Glomerular visceral epithelial cell (primary cell): ENCODE measurements at regions not wholly inside any gene's neighbourhood (a gene's known extent, or its start where the extent isn't known, plus 50 kb on each side); places are given as distances from the start of the nearest gene placed in this dataset.

Source experiments
- DNase-seq: peaks from one replicate; pipeline ENCODE4 v3.0.0-alpha.2; 2016; ENCODE audit errors: extremely low spot score

- no peak for DNase-seq
Measured at GRCh38 chr9:38313421-38313820, 79.1 kb upstream of the ALDH1B1 start.

DNA sequence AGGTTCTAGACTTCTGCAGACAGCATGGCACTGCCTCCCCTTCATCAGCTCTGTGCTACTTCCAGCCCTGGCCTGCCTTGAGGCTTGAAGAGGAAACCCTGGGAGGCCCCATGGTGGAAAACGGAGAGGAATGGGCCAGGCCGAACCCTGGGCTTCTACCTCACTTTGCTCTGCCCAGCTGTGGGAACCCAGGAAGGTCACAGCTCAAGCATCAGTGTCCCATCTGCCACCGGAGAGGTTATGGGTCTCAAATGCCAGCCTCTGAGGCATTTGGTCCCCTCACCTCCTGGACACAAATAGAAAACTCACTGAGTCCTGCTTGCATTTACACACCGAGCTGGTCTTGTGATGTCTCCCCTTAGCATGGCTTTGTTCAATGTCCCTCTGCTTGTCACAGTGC, 80.1 kb upstream of the ALDH1B1 start:
- no peak for DNase-seq

GRCh38 chr9:38311382-38312270, 80.9 kb upstream of the ALDH1B1 start:
- peak; percentile 20 for DNase-seq

DNA sequence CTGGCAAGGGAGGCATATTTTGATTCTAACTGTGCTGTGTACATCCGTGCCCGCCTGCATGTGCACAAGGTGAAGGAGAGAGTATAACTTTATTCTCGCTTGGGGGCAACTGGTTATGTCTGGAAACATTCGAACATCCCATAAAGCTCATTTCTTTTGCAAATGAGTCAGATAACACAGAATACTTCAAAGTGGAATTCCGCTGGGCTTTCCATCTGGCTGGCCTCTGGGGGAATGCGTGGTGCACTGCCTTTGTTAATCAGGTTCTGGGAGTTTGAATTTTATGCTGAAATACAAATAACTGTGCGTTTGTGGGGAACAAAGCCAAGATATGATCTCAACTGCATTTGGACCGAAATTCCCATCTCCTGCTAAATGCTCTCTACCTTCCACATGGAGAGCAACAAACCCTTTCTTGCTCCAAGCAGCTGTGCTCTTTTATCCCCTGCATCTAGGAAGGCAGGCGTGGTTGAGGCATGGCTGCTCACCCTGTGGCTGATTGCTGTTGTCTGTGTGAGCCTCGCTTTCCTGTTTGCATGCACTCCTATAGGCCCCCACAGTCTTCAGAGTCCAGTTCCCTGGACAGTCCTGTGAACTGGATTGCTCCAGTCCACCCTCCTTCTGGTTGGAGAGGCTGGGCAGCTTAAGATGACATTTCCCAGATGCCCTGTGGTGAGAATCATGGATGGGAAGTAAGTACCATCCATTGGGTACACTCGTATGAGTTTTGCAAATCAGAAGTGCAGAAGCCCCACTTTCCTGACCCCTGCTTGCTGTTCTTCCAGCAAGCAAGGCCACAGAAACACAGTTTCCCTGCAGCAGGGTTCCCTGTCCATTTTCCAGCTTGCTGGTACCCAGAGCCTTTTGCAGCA, 82.9 kb upstream of the ALDH1B1 start:
- DNase-seq = peak; percentile 28

DNA sequence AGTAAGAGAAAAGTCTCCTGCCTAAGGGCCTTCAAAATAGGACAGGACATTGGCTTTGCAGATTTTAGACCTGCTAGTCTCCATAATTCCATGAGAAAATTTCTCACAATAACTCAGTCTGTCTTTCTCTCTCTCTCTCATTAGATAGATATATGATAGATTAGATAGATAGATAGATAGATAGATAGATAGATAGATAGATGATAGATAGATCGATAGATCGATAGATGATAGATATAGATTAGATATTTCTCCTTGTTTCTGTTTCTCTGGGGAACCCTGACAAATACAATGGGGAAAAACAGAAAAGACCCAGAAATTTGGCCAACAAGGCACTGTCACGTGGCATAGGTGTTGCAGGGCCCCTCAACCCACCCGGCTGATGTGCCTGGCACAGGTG, 84.4 kb upstream of the ALDH1B1 start:
- DNase-seq = no peak

- no peak for DNase-seq
Measured at GRCh38 chr9:38306899-38307298, 85.6 kb upstream of the ALDH1B1 start.

GRCh38 chr9:38305582-38305981, 86.9 kb upstream of the ALDH1B1 start:
- DNase-seq = no peak

- no peak for DNase-seq
Measured at GRCh38 chr9:38301376-38302106, 91.0 kb upstream of the ALDH1B1 start.

- DNase-seq = no peak
Measured at GRCh38 chr9:38299856-38300255, 92.6 kb upstream of the ALDH1B1 start.

DNA sequence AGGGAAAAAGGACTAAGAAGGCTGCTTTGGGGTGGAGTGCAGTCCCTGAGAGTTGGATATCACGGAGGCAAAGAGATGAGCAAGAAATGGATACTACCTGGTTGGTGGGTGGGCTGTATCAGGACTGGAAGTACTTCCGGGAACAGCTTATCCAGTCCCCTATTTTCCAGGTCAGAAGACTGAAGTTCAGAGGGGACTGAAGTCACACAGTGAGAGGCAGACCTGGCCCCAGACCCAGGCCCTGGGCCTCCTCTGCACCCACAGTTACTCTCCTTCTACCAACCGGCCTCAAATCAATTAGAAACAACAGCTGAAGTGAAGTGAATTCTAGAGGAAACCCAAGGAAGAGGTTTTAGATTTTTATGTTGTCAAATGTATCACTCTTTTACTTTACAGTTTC, 93.6 kb upstream of the ALDH1B1 start:
- no peak for DNase-seq

GRCh38 chr9:38298503-38298902, 94.0 kb upstream of the ALDH1B1 start:
- no peak for DNase-seq

DNA sequence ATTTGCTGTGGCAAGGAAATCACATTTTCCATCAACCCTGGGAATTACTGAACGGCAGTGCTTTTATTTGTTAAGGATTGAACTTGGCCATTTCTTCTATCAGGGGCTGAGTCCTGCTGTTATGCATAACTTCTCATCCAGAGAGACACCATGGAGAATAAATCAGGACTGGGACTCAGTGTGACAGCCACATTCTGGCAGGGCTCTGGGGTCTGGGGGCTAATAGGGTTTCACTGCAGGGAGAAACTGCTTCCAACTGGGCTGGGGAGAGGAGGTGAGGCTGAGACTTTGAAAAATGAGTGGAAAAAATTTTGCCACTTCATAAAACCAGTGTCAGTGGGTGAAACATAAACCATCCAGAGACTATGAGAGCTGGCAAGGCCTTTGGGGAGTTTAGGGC, 95.7 kb upstream of the ALDH1B1 start:
- DNase-seq = no peak

DNA sequence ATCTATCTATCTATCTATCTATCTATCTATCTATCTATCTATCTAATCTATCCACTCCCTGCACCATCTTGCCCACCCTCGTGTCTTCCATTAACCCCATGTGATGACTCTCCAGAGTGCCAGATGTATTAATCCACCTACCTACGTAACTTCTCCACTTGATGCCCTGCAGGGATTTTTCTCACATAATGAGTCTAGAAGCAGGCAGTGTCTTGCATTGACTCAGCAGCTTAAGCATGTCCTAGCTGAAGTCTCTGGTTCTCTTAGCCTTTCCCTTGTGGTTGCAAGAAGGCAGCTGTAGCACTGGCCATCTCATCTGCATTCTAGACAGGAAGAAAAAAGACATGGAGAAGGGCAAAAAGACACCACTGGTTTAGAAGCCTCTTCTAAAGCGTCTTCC, 96.7 kb upstream of the ALDH1B1 start:
- no peak for DNase-seq

DNA sequence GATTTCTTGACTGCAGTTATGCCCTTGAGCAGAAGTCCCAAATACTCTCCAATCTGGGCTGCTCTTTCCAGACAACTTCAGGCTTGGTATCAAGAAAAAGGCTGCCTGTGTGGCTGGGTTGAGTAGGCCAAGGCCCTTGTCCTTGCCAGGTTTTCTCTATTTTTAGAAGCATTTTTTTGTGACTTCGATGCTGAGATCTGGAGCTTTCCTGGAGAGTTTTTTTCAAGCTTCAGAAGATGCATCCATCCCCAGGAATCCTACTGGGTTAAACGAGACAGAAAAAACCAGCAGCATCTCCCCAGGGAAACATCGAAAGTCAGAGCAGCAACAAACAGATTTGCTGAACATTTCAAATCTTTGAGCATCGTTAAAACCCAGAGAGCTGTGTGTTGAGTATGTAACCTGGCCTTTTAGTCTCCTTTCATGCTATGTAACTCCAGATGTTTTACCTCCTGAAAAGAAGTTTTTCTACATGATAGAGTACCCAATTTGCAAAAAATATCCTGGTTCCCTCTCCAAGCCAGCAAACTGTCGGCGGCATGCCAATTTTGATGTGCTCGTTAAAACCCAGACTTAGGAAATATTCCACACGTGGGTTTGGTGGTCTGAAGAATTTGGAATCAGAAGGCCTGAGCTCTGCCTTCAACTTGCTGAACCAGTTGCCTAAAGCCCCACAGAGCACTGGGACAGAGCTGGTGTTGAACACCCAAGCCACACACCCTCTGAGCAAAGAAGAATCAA, 98.1 kb upstream of the ALDH1B1 start:
- no peak for DNase-seq

GRCh38 chr9:38293022-38293421, 99.5 kb upstream of the ALDH1B1 start:
- DNase-seq = no peak

DNA sequence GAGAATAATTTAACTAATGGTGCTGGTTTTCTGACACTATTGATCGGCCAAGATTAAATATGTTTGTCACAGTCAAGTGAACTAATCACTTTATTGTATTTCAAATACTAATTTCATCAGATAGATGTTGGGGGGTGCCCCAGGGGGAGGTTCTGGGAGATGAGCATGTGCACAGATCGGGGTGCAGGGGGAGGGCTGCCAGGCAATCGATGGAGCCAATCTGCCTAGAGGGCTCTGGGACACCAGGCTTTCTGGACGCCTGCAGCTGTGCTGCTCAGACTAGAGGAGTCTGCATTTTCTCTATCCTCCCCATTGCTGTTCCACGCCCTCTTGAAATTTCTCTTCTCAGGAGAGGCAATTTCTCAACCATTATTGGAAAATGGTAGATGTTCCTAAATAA, 100.0 kb upstream of the ALDH1B1 start:
- no peak for DNase-seq

DNA sequence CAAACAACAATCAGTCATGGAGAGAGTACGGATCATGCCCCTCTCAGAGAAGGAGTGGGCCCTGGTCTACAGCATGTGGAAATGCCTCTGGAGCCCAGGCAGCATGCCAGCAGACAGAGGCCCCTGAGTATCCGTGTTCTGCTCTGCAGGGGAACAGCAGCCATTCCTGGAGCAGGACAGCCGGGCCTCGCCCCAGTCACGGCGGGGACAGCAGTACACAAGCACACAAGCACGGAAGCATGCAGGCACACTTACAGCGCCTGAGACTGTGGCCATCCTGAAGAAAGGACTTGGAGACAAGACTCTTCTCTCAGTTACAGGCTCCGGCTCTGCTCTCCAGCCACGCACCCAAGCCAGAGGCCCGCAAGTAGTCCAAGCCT, 102.6 kb upstream of the ALDH1B1 start:
- no peak for DNase-seq

DNA sequence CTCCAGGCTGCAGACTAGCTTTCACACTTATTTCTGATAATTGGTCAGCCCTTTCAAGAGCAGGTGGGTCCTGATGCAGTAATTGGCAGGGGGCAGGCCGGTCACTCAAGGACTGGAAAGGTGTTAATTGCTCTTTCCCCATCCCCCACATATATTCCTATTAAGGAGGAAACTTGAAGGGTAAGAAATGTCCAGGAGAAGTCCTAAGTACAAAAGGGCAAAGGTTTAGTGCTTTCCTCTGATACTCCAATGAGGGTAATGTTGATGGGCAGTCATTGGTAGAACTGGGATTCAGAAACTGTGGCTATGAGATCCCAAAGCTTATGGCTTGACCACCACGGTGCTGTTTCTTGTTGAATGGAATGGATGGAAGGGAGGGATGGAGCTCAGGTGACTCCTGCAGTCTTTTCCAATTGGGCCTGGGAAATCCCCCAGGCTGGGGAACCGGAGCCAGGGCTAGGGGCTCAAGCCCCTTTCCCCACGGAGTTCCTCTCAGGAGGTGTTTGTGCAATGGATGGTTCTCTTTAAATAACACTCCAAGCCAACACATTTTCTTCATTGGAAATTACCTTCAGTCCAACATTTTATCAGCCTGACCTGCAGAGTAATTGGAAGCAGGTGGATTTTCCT, 103.2 kb upstream of the ALDH1B1 start:
- DNase-seq = no peak

GRCh38 chr9:38288502-38288901, 104.0 kb upstream of the ALDH1B1 start:
- DNase-seq = no peak

DNA sequence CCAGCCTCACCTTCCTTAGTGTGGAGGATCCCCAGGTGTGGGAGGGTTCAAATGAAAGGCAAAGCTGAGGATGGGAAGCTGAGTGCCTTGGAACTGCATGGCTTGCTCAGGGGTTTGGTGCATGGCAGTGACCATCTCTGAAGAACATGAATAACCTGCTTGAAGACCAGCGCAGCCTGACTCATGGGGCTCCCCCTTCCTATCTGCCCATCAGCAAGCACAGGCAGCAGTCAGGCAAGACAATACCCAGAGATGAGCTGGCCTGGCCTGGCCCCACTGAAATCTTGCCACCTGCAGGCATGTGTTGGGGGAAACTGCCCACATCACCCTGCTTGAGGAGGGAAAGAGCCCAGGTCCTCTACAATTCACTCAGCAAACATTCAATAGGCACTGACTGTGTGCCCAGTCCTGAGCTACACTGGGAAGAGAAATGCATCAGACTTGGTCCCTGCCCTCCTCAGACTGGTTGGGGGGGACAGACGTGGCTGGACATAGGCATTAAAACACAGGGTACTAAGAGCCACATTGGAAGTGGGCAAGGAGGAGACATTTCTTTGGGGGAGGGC, 105.0 kb upstream of the ALDH1B1 start:
- DNase-seq = peak; percentile 63

DNA sequence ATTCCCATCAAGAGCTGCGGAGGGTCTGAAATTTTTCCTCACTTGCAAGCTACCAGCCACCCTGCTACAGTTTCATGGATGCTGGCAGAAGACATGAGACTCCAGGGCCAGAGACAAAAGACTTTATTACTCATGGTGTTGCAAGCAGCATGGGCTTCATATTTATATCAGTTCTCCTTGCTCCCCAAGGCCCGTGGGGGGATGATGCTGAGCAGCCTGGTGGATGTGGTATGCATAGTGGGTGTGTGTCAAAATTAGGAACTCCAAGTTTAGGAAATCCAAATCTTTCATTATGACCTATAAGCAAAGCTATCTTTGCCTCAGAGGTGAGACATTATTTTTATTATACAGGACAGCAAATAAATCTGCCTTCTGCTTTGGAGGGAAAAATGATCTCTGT, 105.7 kb upstream of the ALDH1B1 start:
- DNase-seq = no peak
